A549 (cell line): ENCODE measurements at regions not wholly inside any gene's neighbourhood (a gene's known extent, or its start where the extent isn't known, plus 50 kb on each side); places are given as distances from the start of the nearest gene placed in this dataset.

Source experiments
- ATAC-seq, 2 experiments: fragments of 200-7000 bp in 1 of 2; fragments of >200 bp in 1 of 2; cut with Nextera tagmentation in 1 of 2; cut with Tn5 transposase in 1 of 2; 3 replicates each; pipeline versions ENCODE4 v1.8.0 to v1.9.1; 2018 to 2020; ENCODE audit warnings: mild to moderate bottlenecking in 1 of 2, moderate library complexity in 1 of 2
- CTCF ChIA-PET: fragments of 300-600 bp; sonication (Branson Sonifier 250); formaldehyde crosslinking; extraction: SDS; loops from one replicate; lab custom pipeline; 2021; ENCODE audit warnings: antibody characterized with exemption, inconsistent platforms; lab: Yijun Ruan, JAX
- POLR2A ChIA-PET: fragments of 350-600 bp; formaldehyde crosslinking; extraction: SDS; loops from one replicate; lab custom pipeline; 2021; ENCODE audit warnings: antibody characterized with exemption, inconsistent platforms; lab: Yijun Ruan, JAX
- DNase-seq, 2 experiments: peaks; one replicate each; pipeline versions ENCODE4 v3.0.0 to v3.0.0-alpha.2; 2011 to 2016; ENCODE audit warnings: low read depth in 1 of 2, low spot score in 1 of 2
- FAIRE-seq: peaks from 2 replicates; lab custom pipeline; 2011; peaks lifted over from hg19 to GRCh38; lab: Jason Lieb, UNC
- H3K27ac ChIP-seq, 2 experiments: fragments of >200 bp; sonication (Bioruptor Twin); formaldehyde crosslinking; 3 replicates each; pipeline ENCODE4 v1.5.1; 2016 to 2017
- H3K4me1 ChIP-seq: fragments of >200 bp; sonication (Bioruptor Twin); formaldehyde crosslinking; 3 replicates; pipeline ENCODE4 v1.6.1; 2016
- H3K4me2 ChIP-seq: fragments of >200 bp; sonication (Bioruptor Twin); formaldehyde crosslinking; 3 replicates; pipeline ENCODE4 v1.6.1; 2016
- H3K4me3 ChIP-seq: fragments of >200 bp; sonication (Bioruptor Twin); formaldehyde crosslinking; 3 replicates; pipeline ENCODE4 v1.5.1; 2016
- H3K9me3 ChIP-seq: fragments of >200 bp; sonication (Bioruptor Twin); formaldehyde crosslinking; 3 replicates; pipeline ENCODE4 v1.6.1; 2016
- CBX8 ChIP-seq: fragments of 200-600 bp; sonication (generic); IDR thresholded peaks from 2 replicates; pipeline ENCODE4 v1.6.1; 2016
- CEBPB ChIP-seq, 2 experiments: fragments of >200 bp in 1 of 2; sonication (Bioruptor Twin) in 1 of 2; formaldehyde crosslinking in 1 of 2; IDR thresholded peaks; 2 replicates each; pipeline ENCODE4 v1.6.1; 2012 to 2016
- CHD2 ChIP-seq: fragments of 150-350 bp; IDR thresholded peaks from 2 replicates; pipeline ENCODE4 v1.6.1; 2014; ENCODE audit warnings: low read length; ENCODE audit not compliant: partially characterized antibody
- CHD4 ChIP-seq: fragments of 200-600 bp; sonication (generic); IDR thresholded peaks from 2 replicates; pipeline ENCODE4 v1.6.1; 2016; ENCODE audit warnings: antibody characterized with exemption, mild to moderate bottlenecking, borderline replicate concordance
- EHF ChIP-seq: fragments of 250-450 bp; sonication (Bioruptor Pico); IDR thresholded peaks from 2 replicates; pipeline ENCODE4 v1.5.0; 2020; ENCODE audit warnings: mild to moderate bottlenecking
- EHMT2 ChIP-seq: fragments of 200-600 bp; sonication (generic); IDR thresholded peaks from 2 replicates; pipeline ENCODE4 v1.6.1; 2016; ENCODE audit warnings: antibody characterized with exemption, low read depth, mild to moderate bottlenecking, moderate library complexity
- EP300 ChIP-seq, 2 experiments: fragments of >200 bp; sonication (Bioruptor Twin); formaldehyde crosslinking; IDR thresholded peaks; 2 replicates in 1 of 2; 3 replicates in 1 of 2; pipeline ENCODE4 v1.6.1; 2016 to 2017
- ESRRA ChIP-seq: fragments of 150-350 bp; IDR thresholded peaks from 2 replicates; pipeline ENCODE4 v1.6.1; 2014; ENCODE audit warnings: mild to moderate bottlenecking, low read length, borderline replicate concordance
- FOSB ChIP-seq: fragments of 250-450 bp; sonication (Bioruptor Pico); IDR thresholded peaks from 2 replicates; pipeline ENCODE4 v1.5.0; 2020; ENCODE audit warnings: mild to moderate bottlenecking, moderate library complexity
- FOSL2 ChIP-seq, 2 experiments: fragments of 450-650 bp in 1 of 2; fragments of >200 bp in 1 of 2; sonication (Bioruptor Twin) in 1 of 2; formaldehyde crosslinking; IDR thresholded peaks; 2 replicates each; pipeline versions ENCODE4 v1.5.0 to v1.6.1; 2016 to 2020; ENCODE audit warnings: mild to moderate bottlenecking in 1 of 2, moderate library complexity in 1 of 2
- FOXS1 ChIP-seq: fragments of 250-450 bp; sonication (Bioruptor Pico); IDR thresholded peaks from 2 replicates; pipeline ENCODE4 v1.5.0; 2020; ENCODE audit warnings: mild to moderate bottlenecking, moderate library complexity
- HEYL ChIP-seq: fragments of 250-450 bp; sonication (Bioruptor Pico); IDR thresholded peaks from 2 replicates; pipeline ENCODE4 v1.8.0; 2021; ENCODE audit warnings: mild to moderate bottlenecking, moderate library complexity
- HOXB13 ChIP-seq: fragments of 250-450 bp; sonication (Bioruptor Pico); IDR thresholded peaks from 2 replicates; pipeline ENCODE4 v1.5.0; 2020; ENCODE audit warnings: low read depth, mild to moderate bottlenecking, moderate library complexity
- HOXB5 ChIP-seq: fragments of 250-450 bp; sonication (Bioruptor Pico); IDR thresholded peaks from 2 replicates; pipeline ENCODE4 v1.5.0; 2020; ENCODE audit warnings: mild to moderate bottlenecking, moderate library complexity
- JUNB ChIP-seq: fragments of >200 bp; sonication (Bioruptor Twin); formaldehyde crosslinking; IDR thresholded peaks from 2 replicates; pipeline ENCODE4 v1.6.1; 2016
- KDM1A ChIP-seq: fragments of 200-600 bp; sonication (generic); IDR thresholded peaks from 2 replicates; pipeline ENCODE4 v1.6.1; 2016; ENCODE audit warnings: low read depth, mild to moderate bottlenecking
- MAFK ChIP-seq: fragments of 450-650 bp; IDR thresholded peaks from 2 replicates; pipeline ENCODE4 v1.6.1; 2014; ENCODE audit not compliant: partially characterized antibody
- NFE2L2 ChIP-seq: fragments of 150-350 bp; conservative IDR thresholded peaks from 2 replicates; pipeline ENCODE4 v1.6.1; 2014; ENCODE audit warnings: low read length
- NPAS2 ChIP-seq: fragments of 250-450 bp; sonication (Bioruptor Pico); IDR thresholded peaks from 2 replicates; pipeline ENCODE4 v1.8.0; 2022; ENCODE audit warnings: mild to moderate bottlenecking, moderate library complexity, borderline replicate concordance
- NR3C1 ChIP-seq: fragments of >200 bp; sonication (Bioruptor Twin); formaldehyde crosslinking; IDR thresholded peaks from 3 replicates; pipeline ENCODE4 v1.6.1; 2017
- PHF8 ChIP-seq: fragments of 200-600 bp; sonication (generic); IDR thresholded peaks from 2 replicates; pipeline ENCODE4 v1.6.1; 2016; ENCODE audit warnings: low read depth, mild to moderate bottlenecking, antibody characterized with exemption, moderate library complexity, borderline replicate concordance
- RAD21 ChIP-seq, 2 experiments: fragments of >200 bp in 1 of 2; sonication (Bioruptor Twin) in 1 of 2; formaldehyde crosslinking in 1 of 2; IDR thresholded peaks in 1 of 2; conservative IDR thresholded peaks in 1 of 2; 2 replicates in 1 of 2; 3 replicates in 1 of 2; pipeline ENCODE4 v1.6.1; 2012 to 2018; ENCODE audit warnings: inconsistent platforms in 1 of 2
- RNF2 ChIP-seq: fragments of 200-600 bp; sonication (generic); IDR thresholded peaks from 2 replicates; pipeline ENCODE4 v1.6.1; 2016; ENCODE audit warnings: low read depth, mild to moderate bottlenecking, antibody characterized with exemption, moderate library complexity, borderline replicate concordance
- SMC3 ChIP-seq: fragments of >200 bp; sonication (Bioruptor Twin); formaldehyde crosslinking; IDR thresholded peaks from 3 replicates; pipeline ENCODE4 v1.6.1; 2018; ENCODE audit warnings: inconsistent platforms
- ZC3H11A ChIP-seq: fragments of 450-650 bp; IDR thresholded peaks from 2 replicates; pipeline ENCODE4 v1.6.1; 2014; ENCODE audit warnings: antibody characterized with exemption, mild to moderate bottlenecking
- ZNF302 ChIP-seq: fragments of 250-450 bp; sonication (Bioruptor Pico); IDR thresholded peaks from 2 replicates; pipeline ENCODE4 v1.9.0; 2021; ENCODE audit warnings: inconsistent platforms, mild to moderate bottlenecking, moderate library complexity
- WGBS: methylation state at CpG from one replicate; pipeline ENCODE4 v1.1.6; 2017; ENCODE audit errors: missing lambda C conversion rate; 5-methylcytosine and 5-hydroxymethylcytosine counted together
- TF ChIP-seq, protein P1 (sequence below): fragments of >200 bp; sonication (Bioruptor Twin); formaldehyde crosslinking; IDR thresholded peaks from 3 replicates; pipeline ENCODE4 v1.6.1; 2016
- TF ChIP-seq, protein P2 (sequence below): fragments of 250-450 bp; sonication (Bioruptor Pico); IDR thresholded peaks from 2 replicates; pipeline ENCODE4 v1.5.0; 2020; ENCODE audit warnings: low read depth, mild to moderate bottlenecking, moderate library complexity
- TF ChIP-seq, protein P3 (sequence below): fragments of >200 bp; sonication (Bioruptor Twin); formaldehyde crosslinking; IDR thresholded peaks from 2 replicates; pipeline ENCODE4 v1.6.1; 2016
- TF ChIP-seq, protein P4 (sequence below): fragments of 250-450 bp; sonication (Bioruptor Pico); IDR thresholded peaks from 2 replicates; pipeline ENCODE4 v1.5.0; 2021; ENCODE audit warnings: mild to moderate bottlenecking, moderate library complexity, borderline replicate concordance

DNA sequence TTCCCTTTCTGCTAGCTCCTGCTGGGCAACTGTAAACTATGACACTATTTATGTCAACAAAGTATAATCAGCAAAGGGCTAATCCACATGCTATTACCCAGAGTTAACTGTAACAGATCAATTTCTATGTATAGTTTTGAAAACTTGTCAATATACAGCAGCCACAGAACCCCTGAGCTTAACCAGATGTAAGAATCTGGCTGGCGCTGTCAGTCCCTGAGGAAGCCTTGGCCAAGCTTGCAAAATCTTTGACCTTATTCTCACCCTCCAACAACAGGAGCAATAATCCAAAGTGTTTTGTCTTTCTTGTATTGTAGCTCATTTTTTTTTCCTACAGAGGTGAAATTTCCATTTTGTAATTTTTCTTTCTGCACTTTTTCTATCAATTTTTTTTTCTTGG is 1230.1 kb upstream of the SLC10A2 start:
- no peak for ATAC-seq
- H3K9me3 ChIP-seq = no peaks in the 10 kb centered on the region
- TF ChIP-seq SMC3 (no peak), ESRRA (no peak), KDM1A (no peak), NPAS2 (no peak), HOXB13 (CRISPR knock-in tag) (no peak), CBX8 (no peak), HEYL (CRISPR knock-in tag) (no peak), HOXB5 (CRISPR knock-in tag) (no peak), MAFK (no peak), RNF2 (no peak), NR3C1 (no peak)
- TF ChIP-seq, protein P1, sequence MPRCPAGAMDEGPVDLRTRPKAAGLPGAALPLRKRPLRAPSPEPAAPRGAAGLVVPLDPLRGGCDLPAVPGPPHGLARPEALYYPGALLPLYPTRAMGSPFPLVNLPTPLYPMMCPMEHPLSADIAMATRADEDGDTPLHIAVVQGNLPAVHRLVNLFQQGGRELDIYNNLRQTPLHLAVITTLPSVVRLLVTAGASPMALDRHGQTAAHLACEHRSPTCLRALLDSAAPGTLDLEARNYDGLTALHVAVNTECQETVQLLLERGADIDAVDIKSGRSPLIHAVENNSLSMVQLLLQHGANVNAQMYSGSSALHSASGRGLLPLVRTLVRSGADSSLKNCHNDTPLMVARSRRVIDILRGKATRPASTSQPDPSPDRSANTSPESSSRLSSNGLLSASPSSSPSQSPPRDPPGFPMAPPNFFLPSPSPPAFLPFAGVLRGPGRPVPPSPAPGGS = no peak
- ChIA-PET CTCF (no interaction called here), POLR2A (no interaction called here)
- H3K27ac ChIP-seq = no peak overlapping the region
- no peak overlapping the region for H3K4me3 ChIP-seq
- DNase-seq = no peak
- H3K4me2 ChIP-seq = no peak overlapping the region
- H3K4me1 ChIP-seq = no peaks in the 10 kb centered on the region
- 60% methylated on average over 1 of the region's 1 CpG for WGBS
- FAIRE-seq = no peak

DNA sequence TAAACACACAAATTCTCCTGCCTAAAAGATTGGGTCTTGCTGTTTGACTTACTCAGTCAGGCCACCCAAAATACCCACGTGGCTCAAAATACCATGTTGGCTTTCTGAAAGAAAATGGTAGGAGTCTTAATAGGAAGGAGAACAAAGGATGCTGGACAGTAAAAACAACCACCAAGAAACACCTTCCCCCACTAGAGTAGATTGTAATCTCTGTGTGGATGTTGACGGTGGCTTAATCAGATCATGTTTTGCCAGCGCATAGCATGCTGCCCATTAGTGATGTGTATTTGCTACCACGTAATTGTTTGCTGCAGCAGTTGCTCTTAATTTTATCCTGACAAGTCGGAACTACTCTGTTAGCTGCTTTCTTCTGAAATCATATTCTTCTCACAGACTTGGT is 1229.3 kb upstream of the SLC10A2 start:
- H3K4me2 ChIP-seq = no peak overlapping the region
- no peak for FAIRE-seq
- no peaks in the 10 kb centered on the region for H3K9me3 ChIP-seq
- TF ChIP-seq FOSB (no peak), FOXS1 (CRISPR knock-in tag) (no peak), EHMT2 (no peak), EP300 (IDR thresholded peaks at IDR 0.05) (no peak), MAFK (no peak)
- TF ChIP-seq, protein P2, sequence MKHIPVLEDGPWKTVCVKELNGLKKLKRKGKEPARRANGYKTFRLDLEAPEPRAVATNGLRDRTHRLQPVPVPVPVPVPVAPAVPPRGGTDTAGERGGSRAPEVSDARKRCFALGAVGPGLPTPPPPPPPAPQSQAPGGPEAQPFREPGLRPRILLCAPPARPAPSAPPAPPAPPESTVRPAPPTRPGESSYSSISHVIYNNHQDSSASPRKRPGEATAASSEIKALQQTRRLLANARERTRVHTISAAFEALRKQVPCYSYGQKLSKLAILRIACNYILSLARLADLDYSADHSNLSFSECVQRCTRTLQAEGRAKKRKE (CRISPR knock-in tag) = no peak
- 38% methylated on average over 5 of the region's 5 CpGs for WGBS
- H3K4me3 ChIP-seq = no peak overlapping the region
- no peak overlapping the region for H3K27ac ChIP-seq
- H3K4me1 ChIP-seq = no peaks in the 10 kb centered on the region
- ATAC-seq = no peak
- no peak for DNase-seq
- ChIA-PET POLR2A (no interaction called here), CTCF (no interaction called here)

DNA sequence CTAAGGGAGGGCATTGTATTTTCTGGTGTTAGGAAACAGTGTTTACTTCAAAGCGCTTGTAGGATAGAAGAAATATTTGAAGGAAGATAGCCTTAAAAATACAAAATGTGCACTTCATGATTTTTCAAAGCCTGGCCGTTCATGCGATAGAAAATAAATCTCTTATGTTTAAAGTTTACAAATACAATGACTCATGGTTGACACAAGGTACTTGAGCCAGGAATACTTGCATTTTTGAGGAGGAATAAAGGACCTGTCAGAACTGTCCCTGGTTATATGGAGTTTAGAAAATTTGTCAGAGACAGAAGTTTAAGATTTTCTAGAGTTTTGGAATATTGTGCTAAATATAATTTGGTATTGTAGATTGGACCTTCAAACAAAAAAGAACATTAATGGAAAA is 1223.2 kb upstream of the SLC10A2 start:
- H3K9me3 ChIP-seq = no peaks in the 10 kb centered on the region
- ChIA-PET POLR2A (no interaction called here), CTCF (no interaction called here)
- no peak overlapping the region for H3K4me2 ChIP-seq
- no peak for TF ChIP-seq NPAS2
- TF ChIP-seq, protein P2 (CRISPR knock-in tag) = no peak
- TF ChIP-seq NR3C1 = no peak
- no peak for TF ChIP-seq JUNB
- TF ChIP-seq RAD21 (conservative IDR thresholded peaks at IDR 0.05 in 1 of 2, IDR thresholded peaks at IDR 0.05 in 1 of 2) = no peak
- TF ChIP-seq ZC3H11A = no peak
- TF ChIP-seq, protein P3, sequence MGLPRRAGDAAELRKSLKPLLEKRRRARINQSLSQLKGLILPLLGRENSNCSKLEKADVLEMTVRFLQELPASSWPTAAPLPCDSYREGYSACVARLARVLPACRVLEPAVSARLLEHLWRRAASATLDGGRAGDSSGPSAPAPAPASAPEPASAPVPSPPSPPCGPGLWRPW = no peak
- no peak for TF ChIP-seq ZNF302
- TF ChIP-seq CHD2 = no peak
- TF ChIP-seq PHF8 = no peak
- TF ChIP-seq EHF (CRISPR knock-in tag) = no peak
- no peak for TF ChIP-seq NFE2L2
- no peak for TF ChIP-seq CEBPB (IDR thresholded peaks at IDR 0.05)
- no peak for TF ChIP-seq HOXB13 (CRISPR knock-in tag)
- TF ChIP-seq, protein P4, sequence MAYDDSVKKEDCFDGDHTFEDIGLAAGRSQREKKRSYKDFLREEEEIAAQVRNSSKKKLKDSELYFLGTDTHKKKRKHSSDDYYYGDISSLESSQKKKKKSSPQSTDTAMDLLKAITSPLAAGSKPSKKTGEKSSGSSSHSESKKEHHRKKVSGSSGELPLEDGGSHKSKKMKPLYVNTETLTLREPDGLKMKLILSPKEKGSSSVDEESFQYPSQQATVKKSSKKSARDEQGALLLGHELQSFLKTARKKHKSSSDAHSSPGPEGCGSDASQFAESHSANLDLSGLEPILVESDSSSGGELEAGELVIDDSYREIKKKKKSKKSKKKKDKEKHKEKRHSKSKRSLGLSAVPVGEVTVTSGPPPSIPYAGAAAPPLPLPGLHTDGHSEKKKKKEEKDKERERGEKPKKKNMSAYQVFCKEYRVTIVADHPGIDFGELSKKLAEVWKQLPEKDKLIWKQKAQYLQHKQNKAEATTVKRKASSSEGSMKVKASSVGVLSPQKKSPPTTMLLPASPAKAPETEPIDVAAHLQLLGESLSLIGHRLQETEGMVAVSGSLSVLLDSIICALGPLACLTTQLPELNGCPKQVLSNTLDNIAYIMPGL (CRISPR knock-in tag) = no peak
- TF ChIP-seq RNF2 = no peak
- no peak for TF ChIP-seq FOSL2 (IDR thresholded peaks at IDR 0.05)
- no peak for TF ChIP-seq FOSL2 (CRISPR knock-in tag; IDR thresholded peaks at IDR 0.05)
- no peak for TF ChIP-seq CHD4
- whole genome bisulfite sequencing = 26% methylated on average over 3 of the region's 3 CpGs
- FAIRE-seq = no peak
- ATAC-seq = no peak
- DNase-seq = no peak
- no peak overlapping the region for H3K27ac ChIP-seq
- no peak overlapping the region for H3K4me3 ChIP-seq
- H3K4me1 ChIP-seq = no peaks in the 10 kb centered on the region
